Fibroblast of lung (primary cell): ENCODE measurements at regions not wholly inside any gene's neighbourhood (a gene's known extent, or its start where the extent isn't known, plus 50 kb on each side); places are given as distances from the start of the nearest gene placed in this dataset.

Source experiments
- EZH2 ChIP-seq: IDR thresholded peaks from 2 replicates; pipeline ENCODE4 v1.5.1; 2012; ENCODE audit warnings: low read length, control low read depth, mild to moderate bottlenecking; ENCODE audit errors: missing control alignments
- TF ChIP-seq, protein P1 (sequence below), 2 donors: IDR thresholded peaks in 1 of 2; conservative IDR thresholded peaks in 1 of 2; 1 replicate in 1 of 2; 2 replicates in 1 of 2; pipeline ENCODE4 v1.5.1; 2011 to 2012; ENCODE audit warnings: low read length in 2 of 2, control low read depth in 1 of 2, inconsistent platforms in 1 of 2, low read depth in 1 of 2, mild to moderate bottlenecking in 1 of 2

- TF ChIP-seq, protein P1, sequence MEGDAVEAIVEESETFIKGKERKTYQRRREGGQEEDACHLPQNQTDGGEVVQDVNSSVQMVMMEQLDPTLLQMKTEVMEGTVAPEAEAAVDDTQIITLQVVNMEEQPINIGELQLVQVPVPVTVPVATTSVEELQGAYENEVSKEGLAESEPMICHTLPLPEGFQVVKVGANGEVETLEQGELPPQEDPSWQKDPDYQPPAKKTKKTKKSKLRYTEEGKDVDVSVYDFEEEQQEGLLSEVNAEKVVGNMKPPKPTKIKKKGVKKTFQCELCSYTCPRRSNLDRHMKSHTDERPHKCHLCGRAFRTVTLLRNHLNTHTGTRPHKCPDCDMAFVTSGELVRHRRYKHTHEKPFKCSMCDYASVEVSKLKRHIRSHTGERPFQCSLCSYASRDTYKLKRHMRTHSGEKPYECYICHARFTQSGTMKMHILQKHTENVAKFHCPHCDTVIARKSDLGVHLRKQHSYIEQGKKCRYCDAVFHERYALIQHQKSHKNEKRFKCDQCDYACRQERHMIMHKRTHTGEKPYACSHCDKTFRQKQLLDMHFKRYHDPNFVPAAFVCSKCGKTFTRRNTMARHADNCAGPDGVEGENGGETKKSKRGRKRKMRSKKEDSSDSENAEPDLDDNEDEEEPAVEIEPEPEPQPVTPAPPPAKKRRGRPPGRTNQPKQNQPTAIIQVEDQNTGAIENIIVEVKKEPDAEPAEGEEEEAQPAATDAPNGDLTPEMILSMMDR (conservative IDR thresholded peaks at IDR 0.05 in 1 of 2, IDR thresholded peaks at IDR 0.05 in 1 of 2; ENCODE audit: low read depth in 1 of 2, low read length in 2 of 2): no peak
- no peak for TF ChIP-seq EZH2
These were observed 150.5 kb upstream of the PRR20G start for GRCh38 chr3:127438371-127438770.
